ENCODE measurements at regions not wholly inside any gene's neighbourhood (a gene's known extent, or its start where the extent isn't known, plus 50 kb on each side); places are given as distances from the start of the nearest gene placed in this dataset.

DNA sequence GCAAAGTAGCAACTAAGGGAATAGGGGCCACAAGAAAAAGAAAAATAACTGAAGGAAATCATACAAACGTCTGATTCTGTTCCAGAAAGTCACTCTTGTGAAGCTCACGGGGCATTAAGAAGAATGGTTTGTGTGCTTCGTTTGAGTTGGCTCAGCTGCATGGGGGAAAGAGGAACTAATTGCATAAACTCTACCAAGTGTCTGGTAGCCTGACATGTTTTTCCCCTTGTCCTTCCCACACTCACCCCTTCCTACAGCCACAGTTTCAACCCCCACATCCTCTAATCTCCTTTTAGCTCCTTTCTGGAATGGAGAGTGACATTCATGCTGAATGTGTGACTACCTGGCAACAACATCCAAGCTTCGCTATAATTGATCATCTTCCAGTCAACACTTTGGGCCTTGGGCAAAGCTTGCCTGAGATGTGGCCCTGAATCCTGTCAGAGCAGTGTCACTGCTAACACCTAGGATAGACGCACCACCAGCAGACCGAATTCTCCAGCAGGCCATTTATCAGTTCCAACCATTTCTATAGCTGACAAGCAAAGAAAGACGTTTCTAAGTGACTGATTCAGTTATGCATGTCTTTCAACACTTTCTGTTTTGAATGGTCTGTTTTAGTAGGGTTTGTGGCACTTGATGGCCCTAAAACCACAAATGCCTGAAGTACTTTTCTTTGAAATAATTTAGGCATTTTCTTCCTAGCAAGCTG lies 439.6 kb downstream of the TTLL7 start:
- DNase-seq: no peak
- TF ChIP-seq, protein P1, sequence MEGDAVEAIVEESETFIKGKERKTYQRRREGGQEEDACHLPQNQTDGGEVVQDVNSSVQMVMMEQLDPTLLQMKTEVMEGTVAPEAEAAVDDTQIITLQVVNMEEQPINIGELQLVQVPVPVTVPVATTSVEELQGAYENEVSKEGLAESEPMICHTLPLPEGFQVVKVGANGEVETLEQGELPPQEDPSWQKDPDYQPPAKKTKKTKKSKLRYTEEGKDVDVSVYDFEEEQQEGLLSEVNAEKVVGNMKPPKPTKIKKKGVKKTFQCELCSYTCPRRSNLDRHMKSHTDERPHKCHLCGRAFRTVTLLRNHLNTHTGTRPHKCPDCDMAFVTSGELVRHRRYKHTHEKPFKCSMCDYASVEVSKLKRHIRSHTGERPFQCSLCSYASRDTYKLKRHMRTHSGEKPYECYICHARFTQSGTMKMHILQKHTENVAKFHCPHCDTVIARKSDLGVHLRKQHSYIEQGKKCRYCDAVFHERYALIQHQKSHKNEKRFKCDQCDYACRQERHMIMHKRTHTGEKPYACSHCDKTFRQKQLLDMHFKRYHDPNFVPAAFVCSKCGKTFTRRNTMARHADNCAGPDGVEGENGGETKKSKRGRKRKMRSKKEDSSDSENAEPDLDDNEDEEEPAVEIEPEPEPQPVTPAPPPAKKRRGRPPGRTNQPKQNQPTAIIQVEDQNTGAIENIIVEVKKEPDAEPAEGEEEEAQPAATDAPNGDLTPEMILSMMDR (IDR thresholded peaks at IDR 0.05): no peak
- no peak for TF ChIP-seq POLR2A (IDR thresholded peaks at IDR 0.05)
- Histone ChIP-seq H3K27me3 (no peaks in the 10 kb centered on the region), H3K9me3 (no peaks in the 10 kb centered on the region), H3K4me1 (no peaks in the 10 kb centered on the region), H3K4me3 (no peak overlapping the region), H3K36me3 (no peaks in the 10 kb centered on the region), H3K27ac (no peak overlapping the region)

DNA sequence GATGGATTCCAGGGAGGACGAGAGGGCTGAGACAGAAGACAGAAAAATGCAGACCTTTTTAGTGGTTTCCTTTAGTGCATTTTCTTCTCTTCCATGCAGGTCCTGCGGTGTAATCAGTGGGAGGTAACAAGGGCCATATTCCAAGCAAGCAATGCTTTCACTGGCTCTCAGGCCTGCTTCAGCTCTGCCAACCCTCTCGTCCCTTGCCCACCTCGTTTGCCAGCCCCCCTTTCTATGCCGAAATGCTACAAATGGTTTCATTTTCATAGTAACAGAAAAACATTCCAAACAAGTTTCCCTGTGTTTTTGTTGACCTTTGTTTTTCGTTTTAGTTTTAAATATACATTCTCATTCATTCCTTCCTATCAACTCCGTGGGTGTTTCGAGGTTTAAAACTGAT lies 443.1 kb downstream of the TTLL7 start:
- no peaks in the 10 kb centered on the region for H3K36me3 ChIP-seq
- DNase-seq: no peak
- H3K9me3 ChIP-seq: no peaks in the 10 kb centered on the region
- no peaks in the 10 kb centered on the region for H3K4me1 ChIP-seq
- H3K27ac ChIP-seq: no peak overlapping the region
- TF ChIP-seq, protein P1 (IDR thresholded peaks at IDR 0.05): no peak
- no peak for TF ChIP-seq POLR2A (IDR thresholded peaks at IDR 0.05)
- H3K4me3 ChIP-seq: no peak overlapping the region
- no peaks in the 10 kb centered on the region for H3K27me3 ChIP-seq

DNA sequence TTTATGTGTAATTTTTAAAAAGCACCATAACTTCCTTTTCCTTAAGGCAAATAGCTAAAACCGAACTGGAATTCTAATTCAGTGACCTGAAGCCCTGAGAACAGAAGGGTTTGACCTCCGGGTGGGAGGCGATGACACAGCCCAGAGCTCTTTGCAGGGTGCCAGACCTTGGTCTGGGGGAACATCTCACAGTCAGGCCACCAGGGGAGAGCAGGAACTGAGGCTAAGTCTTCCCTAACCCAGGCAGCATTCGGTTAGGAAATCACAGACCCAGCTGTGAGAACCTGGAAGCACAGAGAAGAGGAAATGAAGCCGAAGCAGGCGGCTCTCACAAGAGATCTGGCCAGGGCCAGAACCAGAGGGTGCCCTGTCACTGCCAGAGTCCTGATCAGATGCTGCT lies 444.8 kb downstream of the TTLL7 start:
- TF ChIP-seq, protein P1 (IDR thresholded peaks at IDR 0.05): no peak
- no peak for TF ChIP-seq POLR2A (IDR thresholded peaks at IDR 0.05)
- Histone ChIP-seq H3K27ac (no peak overlapping the region), H3K36me3 (no peaks in the 10 kb centered on the region), H3K27me3 (no peaks in the 10 kb centered on the region), H3K4me3 (no peak overlapping the region), H3K9me3 (no peaks in the 10 kb centered on the region), H3K4me1 (no peaks in the 10 kb centered on the region)
- DNase-seq: no peak

DNA sequence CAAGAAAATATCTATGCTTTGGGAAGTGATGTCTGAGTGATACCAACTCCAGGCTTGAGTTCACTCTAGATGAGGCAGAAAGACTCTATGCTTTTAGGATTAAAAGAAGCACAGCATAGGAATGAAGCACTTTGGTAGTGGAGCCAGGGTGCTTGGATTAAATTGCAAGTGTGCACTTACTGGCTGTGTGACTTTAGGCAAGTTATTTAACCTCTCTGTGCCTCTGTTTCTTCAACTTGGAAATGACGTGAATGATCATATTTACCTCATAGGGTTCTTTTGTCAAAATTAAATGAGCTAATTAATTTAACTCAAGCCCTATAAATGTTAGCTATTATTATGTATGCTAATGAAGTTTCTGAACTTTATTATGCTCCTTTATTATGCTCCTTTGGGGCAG lies 446.1 kb downstream of the TTLL7 start:
- no peak for TF ChIP-seq POLR2A (IDR thresholded peaks at IDR 0.05)
- TF ChIP-seq, protein P1 (IDR thresholded peaks at IDR 0.05): no peak
- Histone ChIP-seq H3K36me3 (no peaks in the 10 kb centered on the region), H3K27ac (no peak overlapping the region), H3K27me3 (no peaks in the 10 kb centered on the region), H3K4me1 (no peaks in the 10 kb centered on the region), H3K9me3 (no peaks in the 10 kb centered on the region), H3K4me3 (no peak overlapping the region)
- DNase-seq: no peak

DNA sequence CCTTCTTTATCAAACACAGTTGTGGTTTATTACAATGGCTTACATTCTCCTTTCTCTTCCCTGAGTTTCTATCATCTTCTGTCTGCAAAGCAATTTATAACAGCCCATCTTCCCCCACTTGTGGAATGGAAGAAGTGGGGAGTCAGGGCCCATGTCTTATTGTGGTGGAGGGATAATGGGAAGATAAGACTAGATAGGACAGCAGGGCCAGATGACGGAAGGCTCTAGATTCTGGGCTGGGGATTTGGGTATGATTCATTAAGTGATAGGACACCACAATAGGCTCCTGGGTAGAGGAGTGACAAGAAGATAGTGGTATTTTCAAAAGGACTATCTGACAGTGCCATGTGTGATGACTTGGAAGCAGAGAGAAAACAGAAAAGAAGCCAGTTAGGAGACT lies 450.6 kb downstream of the TTLL7 start:
- Histone ChIP-seq H3K27ac (no peak overlapping the region), H3K4me3 (no peak overlapping the region), H3K27me3 (no peaks in the 10 kb centered on the region), H3K4me1 (no peaks in the 10 kb centered on the region), H3K9me3 (no peaks in the 10 kb centered on the region), H3K36me3 (no peaks in the 10 kb centered on the region)
- TF ChIP-seq, protein P1 (IDR thresholded peaks at IDR 0.05): no peak
- TF ChIP-seq POLR2A (IDR thresholded peaks at IDR 0.05): no peak
- no peak for DNase-seq

DNA sequence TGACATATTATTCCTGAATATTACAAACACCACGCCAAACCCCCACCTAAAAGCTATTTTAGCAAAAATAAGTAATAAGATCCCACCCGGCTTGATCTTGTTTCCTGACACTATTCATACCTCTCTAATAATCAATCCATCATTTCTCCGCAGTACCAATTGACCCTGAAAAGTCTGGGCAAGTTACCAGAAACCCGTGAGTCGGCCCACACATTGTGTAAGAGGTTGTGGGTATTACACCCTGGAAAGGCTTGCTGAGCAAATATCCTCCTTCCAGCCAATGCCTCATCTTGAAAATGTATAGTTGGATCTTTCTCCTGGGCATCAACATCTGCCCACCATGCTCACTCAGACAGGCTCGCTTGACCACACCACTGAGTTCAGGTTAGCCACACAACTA lies 451.0 kb downstream of the TTLL7 start:
- DNase-seq: no peak
- Histone ChIP-seq H3K36me3 (no peaks in the 10 kb centered on the region), H3K27ac (no peak overlapping the region), H3K4me3 (no peak overlapping the region), H3K4me1 (no peaks in the 10 kb centered on the region), H3K27me3 (no peaks in the 10 kb centered on the region), H3K9me3 (no peaks in the 10 kb centered on the region)
- no peak for TF ChIP-seq POLR2A (IDR thresholded peaks at IDR 0.05)
- TF ChIP-seq, protein P1 (IDR thresholded peaks at IDR 0.05): no peak

Measured in Peyer's patch (tissue), 4 donors.